Mesendoderm (in vitro differentiated cells): ENCODE measurements at regions not wholly inside any gene's neighbourhood (a gene's known extent, or its start where the extent isn't known, plus 50 kb on each side); places are given as distances from the start of the nearest gene placed in this dataset.

Experiments
- DNase-seq: peaks from one replicate; pipeline ENCODE4 v3.0.0; 2013
- H2AK5ac ChIP-seq: 2 replicates; pipeline ENCODE4 v1.6.1; 2013; ENCODE audit warnings: low read length, inconsistent platforms
- H2BK120ac ChIP-seq: 2 replicates; pipeline ENCODE4 v1.6.1; 2013; ENCODE audit warnings: low read depth, mild to moderate bottlenecking, low read length, moderate library complexity, mixed read lengths
- H2BK15ac ChIP-seq: replicated peaks from 2 replicates; pipeline ENCODE4 v1.6.1; 2013; ENCODE audit warnings: low read depth, mild to moderate bottlenecking, moderate library complexity
- H2BK5ac ChIP-seq: 2 replicates; pipeline ENCODE4 v1.6.1; 2013; ENCODE audit warnings: low read length, inconsistent platforms
- H3K18ac ChIP-seq: 2 replicates; pipeline ENCODE4 v1.6.1; 2013; ENCODE audit warnings: mild to moderate bottlenecking, low read length, mixed read lengths
- H3K23ac ChIP-seq: one replicate; pipeline ENCODE4 v1.6.1; 2013; ENCODE audit warnings: low read length
- H3K27ac ChIP-seq: 2 replicates; pipeline ENCODE4 v1.5.1; 2013; ENCODE audit warnings: low read depth, mild to moderate bottlenecking, inconsistent platforms, low read length, moderate library complexity
- H3K27me3 ChIP-seq: 2 replicates; pipeline ENCODE4 v1.6.1; 2013; ENCODE audit warnings: low read length, control low read depth, mild to moderate bottlenecking, inconsistent platforms; ENCODE audit not compliant: insufficient read depth, poor library complexity
- H3K36me3 ChIP-seq: 2 replicates; pipeline ENCODE4 v1.6.1; 2013; ENCODE audit warnings: low read length, inconsistent platforms; ENCODE audit not compliant: control insufficient read depth, insufficient read depth
- H3K4ac ChIP-seq: one replicate; pipeline ENCODE4 v1.6.1; 2013; ENCODE audit warnings: low read depth, mild to moderate bottlenecking, low read length, moderate library complexity
- H3K4me1 ChIP-seq: 2 replicates; pipeline ENCODE4 v1.6.1; 2013; ENCODE audit warnings: low read depth, low read length, inconsistent platforms; ENCODE audit not compliant: control insufficient read depth
- H3K4me2 ChIP-seq: 2 replicates; pipeline ENCODE4 v1.6.1; 2013; ENCODE audit warnings: low read length
- H3K4me3 ChIP-seq: 2 replicates; pipeline ENCODE4 v1.5.1; 2013; ENCODE audit warnings: mild to moderate bottlenecking, low read length
- H3K56ac ChIP-seq: one replicate; pipeline ENCODE4 v1.6.1; 2013; ENCODE audit warnings: low read length
- H3K79me1 ChIP-seq: 2 replicates; pipeline ENCODE4 v1.6.1; 2013; ENCODE audit warnings: low read length, inconsistent platforms
- H3K79me2 ChIP-seq: 2 replicates; pipeline ENCODE4 v1.6.1; 2013; ENCODE audit warnings: mild to moderate bottlenecking, low read length; ENCODE audit not compliant: control insufficient read depth, insufficient read depth
- H3K9ac ChIP-seq: 2 replicates; pipeline ENCODE4 v1.6.1; 2013; ENCODE audit warnings: low read length, inconsistent platforms
- H4K5ac ChIP-seq: one replicate; pipeline ENCODE4 v1.6.1; 2013; ENCODE audit warnings: low read length
- H4K8ac ChIP-seq: one replicate; pipeline ENCODE4 v1.6.1; 2013; ENCODE audit warnings: low read depth, mild to moderate bottlenecking, control low read depth, low read length, moderate library complexity
- WGBS: extraction: QIAGEN DNeasy Blood & Tissue Kit; methylation state at CpG from one replicate; pipeline ENCODE4 v1.1.7; 2013; ENCODE audit warnings: low lambda C conversion rate, missing lambda C conversion rate; ENCODE audit not compliant: insufficient coverage; ENCODE audit errors: extremely low coverage; 5-methylcytosine and 5-hydroxymethylcytosine counted together

DNA sequence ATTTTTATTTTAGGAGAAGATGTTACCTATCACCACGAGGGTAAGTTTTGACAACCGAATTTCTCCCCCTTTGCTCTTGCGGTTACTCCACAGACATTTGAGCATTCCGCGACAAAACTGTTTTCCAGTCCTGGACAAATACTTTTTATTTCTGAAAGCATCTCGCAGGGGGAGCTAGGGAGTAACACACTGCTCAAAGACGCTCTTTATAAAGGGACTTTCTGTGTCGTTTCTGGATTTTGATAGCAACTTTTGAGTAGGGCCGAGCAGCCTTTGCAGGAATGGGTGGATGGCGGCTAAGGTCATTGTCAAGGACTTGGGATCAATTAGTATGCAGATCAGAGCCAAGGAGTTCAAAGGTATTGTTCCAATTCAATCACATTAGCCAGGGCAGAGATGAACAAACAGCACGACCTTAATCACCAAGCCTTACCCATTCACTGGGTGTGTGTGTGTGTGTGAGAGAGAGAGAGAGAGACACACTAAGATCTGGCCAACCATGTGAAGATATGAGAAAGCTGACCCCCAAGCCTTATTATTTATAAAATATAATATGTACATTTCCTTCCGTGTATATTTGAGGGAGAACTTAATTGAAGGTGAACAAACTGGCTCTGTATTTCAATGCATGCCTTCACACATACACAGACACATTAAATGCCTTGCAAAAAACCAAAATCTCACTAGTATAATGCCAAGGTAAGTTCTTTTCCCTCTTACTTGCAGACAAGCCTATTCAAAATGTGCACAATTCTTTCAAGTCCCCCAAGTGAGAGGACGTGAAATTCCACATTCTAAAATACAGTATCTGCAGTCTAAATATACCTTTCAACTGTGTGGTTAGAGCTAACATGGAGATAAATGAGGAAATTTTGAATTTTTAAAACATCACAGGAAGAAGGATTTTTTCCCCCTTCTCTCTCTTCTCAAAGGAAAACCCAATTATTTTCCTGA lies 613.8 kb downstream of the VRK1 start:
- no peaks in the 10 kb centered on the region for H3K36me3 ChIP-seq
- no peak overlapping the region for H3K9ac ChIP-seq
- no peak overlapping the region for H4K5ac ChIP-seq
- no peaks in the 10 kb centered on the region for H3K79me2 ChIP-seq
- H4K8ac ChIP-seq, result no peak overlapping the region
- H3K23ac ChIP-seq, result no peak overlapping the region
- no peak overlapping the region for H3K4me3 ChIP-seq
- H2AK5ac ChIP-seq, result no peak overlapping the region
- H2BK5ac ChIP-seq, result no peak overlapping the region
- H2BK120ac ChIP-seq, result no peak overlapping the region
- H3K27ac ChIP-seq, result no peak overlapping the region
- WGBS, result no CpG with 5 or more reads among the region's 13 CpGs
- H2BK15ac ChIP-seq, result no peak overlapping the region
- peaks cover 4% of the 10 kb centered on the region for H3K4me1 ChIP-seq
- DNase-seq, result no peak
- no peaks in the 10 kb centered on the region for H3K79me1 ChIP-seq
- H3K4ac ChIP-seq, result no peak overlapping the region
- H3K27me3 ChIP-seq, result peaks cover 3% of the 10 kb centered on the region
- no peak overlapping the region for H3K4me2 ChIP-seq
- H3K18ac ChIP-seq, result no peak overlapping the region
- no peak overlapping the region for H3K56ac ChIP-seq

- Histone ChIP-seq H3K4me3 (no peak overlapping the region), H3K4me2 (peak overlapping the region; percentile 14), H4K5ac (no peak overlapping the region), H3K27ac (no peak overlapping the region), H2AK5ac (no peak overlapping the region), H3K4me1 (peaks cover 4% of the 10 kb centered on the region), H3K79me1 (no peaks in the 10 kb centered on the region), H2BK5ac (no peak overlapping the region), H4K8ac (no peak overlapping the region), H3K36me3 (no peaks in the 10 kb centered on the region), H3K9ac (no peak overlapping the region), H3K4ac (no peak overlapping the region), H3K18ac (no peak overlapping the region), H3K56ac (no peak overlapping the region), H3K23ac (no peak overlapping the region), H3K27me3 (peaks cover 3% of the 10 kb centered on the region), H3K79me2 (no peaks in the 10 kb centered on the region), H2BK15ac (no peak overlapping the region), H2BK120ac (no peak overlapping the region)
- DNase-seq, result peak; percentile 37
- WGBS, result no CpG with 5 or more reads among the region's 15 CpGs
Measured at GRCh38 chr14:97411938-97412612, 614.9 kb downstream of the VRK1 start.

DNA sequence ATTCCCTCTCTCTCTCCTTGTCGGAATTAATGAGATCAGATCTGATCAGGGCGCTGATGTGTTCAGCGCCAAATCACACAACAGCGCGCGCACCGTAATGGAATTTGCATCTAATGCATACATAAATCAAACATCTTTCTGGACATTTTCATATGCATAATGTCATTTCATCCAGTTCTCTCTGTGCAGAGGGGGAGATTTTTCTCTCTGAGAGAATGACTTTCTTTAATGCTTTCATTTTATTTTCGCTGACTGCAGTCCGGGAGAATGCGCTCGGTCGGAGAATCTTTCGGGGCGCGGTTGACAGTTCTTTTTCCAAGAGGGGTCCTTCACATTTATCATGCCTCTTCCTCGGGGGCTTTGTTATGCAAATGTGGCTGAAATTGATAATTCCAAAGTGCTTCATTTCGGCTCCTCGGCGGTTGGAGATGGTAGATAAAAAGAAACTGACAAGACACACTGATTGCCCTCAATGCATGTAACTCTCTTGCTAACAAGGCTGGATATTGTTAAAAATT lies 615.9 kb downstream of the VRK1 start:
- no peak for DNase-seq
- no peak overlapping the region for H3K9ac ChIP-seq

GRCh38 chr14:97413966-97414717 lies 617.0 kb downstream of the VRK1 start:
- H3K4me2 ChIP-seq, result peak overlapping the region; percentile 14
- no peak overlapping the region for H4K8ac ChIP-seq
- H2BK5ac ChIP-seq, result no peak overlapping the region
- no peak overlapping the region for H3K23ac ChIP-seq
- H3K18ac ChIP-seq, result peak overlapping the region; percentile 32
- H3K36me3 ChIP-seq, result no peaks in the 10 kb centered on the region
- DNase-seq, result peak; percentile 53
- H3K79me2 ChIP-seq, result no peaks in the 10 kb centered on the region
- WGBS, result no CpG with 5 or more reads among the region's 14 CpGs
- H3K79me1 ChIP-seq, result no peaks in the 10 kb centered on the region
- peaks cover 3% of the 10 kb centered on the region for H3K27me3 ChIP-seq
- no peak overlapping the region for H3K56ac ChIP-seq
- H2BK15ac ChIP-seq, result no peak overlapping the region
- H2AK5ac ChIP-seq, result no peak overlapping the region
- H3K4me1 ChIP-seq, result peaks cover 4% of the 10 kb centered on the region
- H3K9ac ChIP-seq, result no peak overlapping the region
- H2BK120ac ChIP-seq, result no peak overlapping the region
- H3K4ac ChIP-seq, result no peak overlapping the region
- H4K5ac ChIP-seq, result no peak overlapping the region
- H3K4me3 ChIP-seq, result no peak overlapping the region
- H3K27ac ChIP-seq, result no peak overlapping the region

More for the DNA sequence above, 615.9 kb downstream of the VRK1 start:
- Histone ChIP-seq H3K4me3 (no peak overlapping the region), H3K27me3 (peaks cover 3% of the 10 kb centered on the region), H2AK5ac (no peak overlapping the region), H4K5ac (no peak overlapping the region), H4K8ac (no peak overlapping the region), H2BK120ac (no peak overlapping the region), H3K23ac (no peak overlapping the region), H2BK15ac (no peak overlapping the region), H3K4me2 (no peak overlapping the region), H2BK5ac (no peak overlapping the region), H3K18ac (peak overlapping the region; percentile 60), H3K79me2 (no peaks in the 10 kb centered on the region), H3K36me3 (no peaks in the 10 kb centered on the region), H3K79me1 (no peaks in the 10 kb centered on the region), H3K56ac (no peak overlapping the region), H3K4me1 (peaks cover 4% of the 10 kb centered on the region), H3K4ac (no peak overlapping the region), H3K27ac (no peak overlapping the region)
- no CpG with 5 or more reads among the region's 19 CpGs for WGBS

DNA sequence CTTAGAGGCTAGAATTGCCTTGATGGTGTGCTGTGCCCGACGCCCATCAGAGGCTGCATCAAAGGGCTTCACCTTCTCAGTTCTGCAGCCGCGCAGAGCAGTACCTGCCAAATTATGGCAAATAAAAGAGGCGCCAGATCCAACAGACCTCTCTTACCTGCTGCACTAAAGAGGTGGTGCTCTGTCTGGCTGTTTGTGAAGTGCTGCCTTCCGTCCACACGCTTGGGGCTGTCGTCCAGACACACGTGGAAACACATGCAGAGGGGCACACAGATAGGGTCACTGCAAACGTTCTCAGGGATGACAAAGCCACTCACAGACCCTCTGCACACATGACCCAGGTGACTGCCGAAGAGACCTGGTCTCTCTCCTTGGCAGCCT lies 617.5 kb downstream of the VRK1 start:
- Histone ChIP-seq H3K56ac (no peak overlapping the region), H3K23ac (no peak overlapping the region), H2BK120ac (no peak overlapping the region), H2BK5ac (no peak overlapping the region), H4K5ac (no peak overlapping the region), H3K4ac (no peak overlapping the region), H3K36me3 (no peaks in the 10 kb centered on the region), H2AK5ac (no peak overlapping the region), H3K79me1 (no peaks in the 10 kb centered on the region), H3K4me3 (no peak overlapping the region), H3K27me3 (peaks cover 3% of the 10 kb centered on the region), H2BK15ac (no peak overlapping the region), H3K79me2 (no peaks in the 10 kb centered on the region), H3K9ac (no peak overlapping the region), H4K8ac (no peak overlapping the region), H3K4me2 (no peak overlapping the region), H3K18ac (peak overlapping the region; percentile 32), H3K4me1 (peaks cover 4% of the 10 kb centered on the region), H3K27ac (no peak overlapping the region)
- no peak for DNase-seq
- no CpG with 5 or more reads among the region's 11 CpGs for WGBS
